GM12892 (cell line): ENCODE measurements at regions not wholly inside any gene's neighbourhood (a gene's known extent, or its start where the extent isn't known, plus 50 kb on each side); places are given as distances from the start of the nearest gene placed in this dataset.
"Not testable (repeated sequence)": the region's sequence is repeated elsewhere in the genome, so short reads cannot be mapped to it uniquely, and the experiment has no call there.

Experiments
- POLR2A ChIP-seq: IDR thresholded peaks from 2 replicates; pipeline ENCODE4 v1.6.1; 2011; ENCODE audit warnings: low read depth, low read length, control low read depth
- POLR2AphosphoS5 ChIP-seq: IDR thresholded peaks from 2 replicates; pipeline ENCODE4 v1.6.1; 2011; ENCODE audit warnings: low read depth, low read length, control low read depth
- TAF1 ChIP-seq: IDR thresholded peaks from 2 replicates; pipeline ENCODE4 v1.6.1; 2011; ENCODE audit warnings: low read depth, mild to moderate bottlenecking, control low read depth, low read length, borderline replicate concordance

GRCh38 chr9:95680306-95680705, 163.5 kb upstream of the PTCH1 start:
- TF ChIP-seq TAF1, POLR2AphosphoS5, POLR2A: not testable (repeated sequence)
